OCI-LY1 (cell line): ENCODE measurements at regions not wholly inside any gene's neighbourhood (a gene's known extent, or its start where the extent isn't known, plus 50 kb on each side); places are given as distances from the start of the nearest gene placed in this dataset.

Experiments
- H2AFZ ChIP-seq: fragments of 200-600 bp; sonication (generic), shearing (Covaris generic); 2 replicates; pipeline ENCODE4 v1.6.0; 2014; ENCODE audit warnings: antibody characterized with exemption, mild to moderate bottlenecking, low read length
- H3F3A ChIP-seq: fragments of 200-600 bp; sonication (generic), shearing (Covaris generic); 2 replicates; pipeline ENCODE4 v1.6.0; 2014; ENCODE audit warnings: mild to moderate bottlenecking, antibody characterized with exemption, low read length, moderate library complexity; ENCODE audit not compliant: insufficient read depth
- H3K27ac ChIP-seq: fragments of 200-600 bp; sonication (generic); 2 replicates; pipeline ENCODE4 v1.5.1; 2014; ENCODE audit warnings: low read length, mixed run types, mild to moderate bottlenecking, low read depth; ENCODE audit not compliant: poor library complexity, severe bottlenecking
- H3K27me3 ChIP-seq: fragments of 200-600 bp; sonication (generic); 2 replicates; pipeline ENCODE4 v1.6.0; 2014; ENCODE audit warnings: antibody characterized with exemption, mild to moderate bottlenecking, low read length, moderate library complexity; ENCODE audit not compliant: insufficient read depth
- H3K36me3 ChIP-seq: fragments of 200-600 bp; sonication (generic); 2 replicates; pipeline ENCODE4 v1.6.1; 2014; ENCODE audit warnings: mild to moderate bottlenecking, antibody characterized with exemption, low read length, moderate library complexity, mixed read lengths; ENCODE audit not compliant: insufficient read depth
- H3K4me1 ChIP-seq: fragments of 200-600 bp; sonication (generic); 2 replicates; pipeline ENCODE4 v1.5.1; 2014; ENCODE audit warnings: mild to moderate bottlenecking, low read length, moderate library complexity; ENCODE audit not compliant: insufficient read depth, severe bottlenecking
- H3K4me2 ChIP-seq: fragments of 200-600 bp; sonication (generic), shearing (Covaris generic); 2 replicates; pipeline ENCODE4 v1.6.1; 2014; ENCODE audit warnings: low read length
- H3K4me3 ChIP-seq: fragments of 200-600 bp; sonication (generic); 2 replicates; pipeline ENCODE4 v1.5.1; 2014; ENCODE audit warnings: low read length, low read depth, mild to moderate bottlenecking, mixed read lengths; ENCODE audit not compliant: poor library complexity, severe bottlenecking
- H3K79me2 ChIP-seq: fragments of 200-600 bp; shearing (Covaris generic); 2 replicates; pipeline ENCODE4 v1.6.1; 2016; ENCODE audit warnings: mixed run types, low read length, mixed read lengths; ENCODE audit not compliant: insufficient read depth
- H3K9ac ChIP-seq: fragments of 200-600 bp; sonication (generic), shearing (Covaris generic); 2 replicates; pipeline ENCODE4 v1.6.1; 2014; ENCODE audit warnings: mild to moderate bottlenecking, low read length, mixed read lengths
- H3K9me2 ChIP-seq: fragments of 200-600 bp; sonication (generic), shearing (Covaris generic); 2 replicates; pipeline ENCODE4 v1.6.1; 2014; ENCODE audit warnings: low read depth, mild to moderate bottlenecking, low read length, mixed read lengths
- H3K9me3 ChIP-seq: fragments of 200-600 bp; shearing (Covaris generic); 2 replicates; pipeline ENCODE4 v1.6.1; 2014; ENCODE audit warnings: low read length, mixed read lengths
- H4K20me1 ChIP-seq: fragments of 200-600 bp; sonication (generic), shearing (Covaris generic); 2 replicates; pipeline ENCODE4 v1.6.0; 2016; ENCODE audit warnings: mild to moderate bottlenecking, low read length; ENCODE audit not compliant: insufficient read depth
- CTCF ChIP-seq: fragments of 200-600 bp; sonication (generic), shearing (Covaris generic); IDR thresholded peaks from 2 replicates; pipeline ENCODE4 v1.5.1; 2017; ENCODE audit warnings: mild to moderate bottlenecking, antibody characterized with exemption, low read length, moderate library complexity, mixed read lengths
- EZH2 ChIP-seq: fragments of 200-600 bp; sonication (generic), shearing (Covaris generic); IDR thresholded peaks from 2 replicates; pipeline ENCODE4 v1.8.0; 2017; ENCODE audit warnings: borderline replicate concordance, mixed run types, mild to moderate bottlenecking, antibody characterized with exemption, low read length, moderate library complexity, mixed read lengths

- H3K27me3 ChIP-seq = no peaks in the 10 kb centered on the region
- H3K4me3 ChIP-seq = no peak overlapping the region
- no peak overlapping the region for H2AFZ ChIP-seq
- no peaks in the 10 kb centered on the region for H3K9me3 ChIP-seq
- H3K79me2 ChIP-seq = no peaks in the 10 kb centered on the region
- H3K9me2 ChIP-seq = no peaks in the 10 kb centered on the region
- H3F3A ChIP-seq = no peaks in the 10 kb centered on the region
- H4K20me1 ChIP-seq = no peaks in the 10 kb centered on the region
- no peak overlapping the region for H3K4me2 ChIP-seq
- H3K36me3 ChIP-seq = no peaks in the 10 kb centered on the region
- no peak overlapping the region for H3K9ac ChIP-seq
- TF ChIP-seq CTCF (no peak), EZH2 (no peak)
- H3K4me1 ChIP-seq = peaks cover 7% of the 10 kb centered on the region
- no peak overlapping the region for H3K27ac ChIP-seq
Measured at GRCh38 chr2:12605936-12606335, 110.8 kb upstream of the TRIB2 start.

- Histone ChIP-seq H3F3A (no peaks in the 10 kb centered on the region), H3K27ac (no peak overlapping the region), H3K79me2 (no peaks in the 10 kb centered on the region), H2AFZ (no peak overlapping the region), H3K36me3 (no peaks in the 10 kb centered on the region), H3K9me3 (no peaks in the 10 kb centered on the region), H4K20me1 (no peaks in the 10 kb centered on the region), H3K4me1 (peaks cover 8% of the 10 kb centered on the region), H3K4me3 (no peak overlapping the region), H3K4me2 (no peak overlapping the region), H3K27me3 (no peaks in the 10 kb centered on the region), H3K9ac (no peak overlapping the region), H3K9me2 (no peaks in the 10 kb centered on the region)
- TF ChIP-seq CTCF (peak; percentile 34; the same call in 1 of the 2 replicates), EZH2 (no peak)
Measured at GRCh38 chr2:12606472-12607000, 110.2 kb upstream of the TRIB2 start.

- Histone ChIP-seq H3K4me1 (peaks cover 23% of the 10 kb centered on the region), H3K27me3 (no peaks in the 10 kb centered on the region), H3F3A (no peaks in the 10 kb centered on the region), H3K9me3 (no peaks in the 10 kb centered on the region), H3K36me3 (no peaks in the 10 kb centered on the region), H3K4me3 (no peak overlapping the region), H3K27ac (no peak overlapping the region), H2AFZ (no peak overlapping the region), H3K4me2 (no peak overlapping the region), H3K9me2 (no peaks in the 10 kb centered on the region), H3K79me2 (no peaks in the 10 kb centered on the region), H4K20me1 (no peaks in the 10 kb centered on the region), H3K9ac (no peak overlapping the region)
- TF ChIP-seq EZH2 = no peak
- TF ChIP-seq CTCF = no peak
Measured at GRCh38 chr2:12607971-12608370, 108.8 kb upstream of the TRIB2 start.
